DND-41 (cell line): ENCODE measurements at regions not wholly inside any gene's neighbourhood (a gene's known extent, or its start where the extent isn't known, plus 50 kb on each side); places are given as distances from the start of the nearest gene placed in this dataset.

Experiments
- EZH2 ChIP-seq: IDR thresholded peaks from 3 replicates; pipeline ENCODE4 v1.6.1; 2012; ENCODE audit warnings: borderline replicate concordance, low read depth, mild to moderate bottlenecking, moderate library complexity, low read length, inconsistent platforms; ENCODE audit not compliant: severe bottlenecking
- TF ChIP-seq, protein P1 (sequence below): IDR thresholded peaks from 2 replicates; pipeline ENCODE4 v1.5.1; 2012; ENCODE audit warnings: borderline replicate concordance, low read length, moderate library complexity, mild to moderate bottlenecking; ENCODE audit not compliant: poor library complexity, severe bottlenecking; ENCODE audit errors: extremely low read depth

DNA sequence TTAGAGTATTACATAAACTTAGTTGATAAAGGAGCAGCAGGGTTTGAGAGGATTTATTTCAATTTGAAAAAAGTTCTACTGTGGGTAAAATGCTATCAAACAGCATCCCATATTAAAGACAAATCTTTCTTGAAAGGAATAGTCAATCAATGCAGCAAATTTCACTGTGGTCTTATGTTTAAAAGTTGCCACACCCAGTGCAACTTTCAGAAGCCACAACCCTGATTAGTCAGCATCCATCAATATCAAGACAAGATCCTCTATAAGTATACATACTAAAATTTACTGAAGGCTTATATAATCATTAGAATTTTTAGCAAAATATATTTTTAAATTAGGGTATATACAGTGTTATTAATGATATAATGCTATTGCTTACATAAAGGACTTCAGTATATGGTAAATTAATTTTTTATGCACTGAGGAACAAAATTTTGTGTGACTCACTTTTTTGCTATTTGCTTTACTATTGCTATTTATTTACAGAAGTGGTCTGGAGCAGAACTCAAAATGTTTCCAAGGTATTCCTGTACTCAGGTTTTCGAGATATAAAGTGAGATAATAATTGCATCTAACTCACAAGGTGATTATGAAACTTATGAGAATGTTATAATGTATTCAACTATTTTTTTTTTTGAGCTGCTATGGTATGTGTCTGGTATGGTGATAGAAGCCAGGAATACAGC, 1127.6 kb downstream of the ADGRL3 start:
- TF ChIP-seq, protein P1, sequence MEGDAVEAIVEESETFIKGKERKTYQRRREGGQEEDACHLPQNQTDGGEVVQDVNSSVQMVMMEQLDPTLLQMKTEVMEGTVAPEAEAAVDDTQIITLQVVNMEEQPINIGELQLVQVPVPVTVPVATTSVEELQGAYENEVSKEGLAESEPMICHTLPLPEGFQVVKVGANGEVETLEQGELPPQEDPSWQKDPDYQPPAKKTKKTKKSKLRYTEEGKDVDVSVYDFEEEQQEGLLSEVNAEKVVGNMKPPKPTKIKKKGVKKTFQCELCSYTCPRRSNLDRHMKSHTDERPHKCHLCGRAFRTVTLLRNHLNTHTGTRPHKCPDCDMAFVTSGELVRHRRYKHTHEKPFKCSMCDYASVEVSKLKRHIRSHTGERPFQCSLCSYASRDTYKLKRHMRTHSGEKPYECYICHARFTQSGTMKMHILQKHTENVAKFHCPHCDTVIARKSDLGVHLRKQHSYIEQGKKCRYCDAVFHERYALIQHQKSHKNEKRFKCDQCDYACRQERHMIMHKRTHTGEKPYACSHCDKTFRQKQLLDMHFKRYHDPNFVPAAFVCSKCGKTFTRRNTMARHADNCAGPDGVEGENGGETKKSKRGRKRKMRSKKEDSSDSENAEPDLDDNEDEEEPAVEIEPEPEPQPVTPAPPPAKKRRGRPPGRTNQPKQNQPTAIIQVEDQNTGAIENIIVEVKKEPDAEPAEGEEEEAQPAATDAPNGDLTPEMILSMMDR: no peak
- no peak for TF ChIP-seq EZH2
